ENCODE measurements at regions not wholly inside any gene's neighbourhood (a gene's known extent, or its start where the extent isn't known, plus 50 kb on each side); places are given as distances from the start of the nearest gene placed in this dataset.

DNA sequence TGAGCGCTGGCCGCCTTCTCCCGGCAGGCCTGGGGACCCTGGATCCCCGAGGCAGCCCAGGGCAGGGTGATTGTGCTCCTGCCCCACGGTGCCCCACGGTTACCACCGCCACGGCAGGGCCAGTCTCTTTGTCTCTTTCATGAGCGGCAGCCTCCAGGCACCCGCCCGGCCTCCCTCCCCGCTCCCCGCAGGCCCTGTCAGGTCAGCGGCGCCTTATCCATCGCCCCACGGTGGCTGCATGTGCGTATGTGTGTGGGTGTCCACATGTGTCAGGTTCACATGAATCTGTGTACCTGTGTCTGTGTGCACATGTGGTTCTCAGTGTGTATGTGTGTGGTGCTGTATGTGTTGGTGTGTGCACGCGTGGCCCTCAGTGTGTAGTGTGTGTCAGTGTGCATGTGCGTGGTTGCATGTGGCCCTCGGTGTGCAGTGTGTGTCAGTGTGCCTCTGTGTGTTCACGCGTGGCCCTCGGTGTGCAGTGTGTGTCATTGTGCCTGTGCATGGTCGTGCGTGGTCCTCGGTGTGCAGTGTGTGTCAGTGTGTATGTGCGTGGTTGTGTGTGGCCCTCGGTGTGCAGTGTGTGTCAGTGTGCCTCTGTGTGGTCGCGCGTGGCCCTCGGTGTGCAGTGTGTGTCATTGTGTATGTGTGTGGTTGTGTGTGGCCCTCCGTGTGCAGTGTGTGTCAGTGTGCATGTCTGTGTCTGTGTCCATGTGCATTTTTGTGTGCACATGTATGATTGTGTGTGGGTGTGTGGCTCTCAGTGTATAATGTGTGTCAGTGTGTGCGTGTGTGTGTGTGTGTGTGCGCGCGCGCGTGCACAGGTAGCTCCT, 239.2 kb upstream of the GSE1 start:
- H3K4me2 ChIP-seq = no peak overlapping the region
- H3K79me2 ChIP-seq (ENCODE audit: insufficient read depth) = peaks cover 12% of the 10 kb centered on the region; the same call in 1 of the 2 replicates
- TF ChIP-seq MEF2A (IDR thresholded peaks at IDR 0.05; ENCODE audit: borderline replicate concordance, low read depth) (no peak), RXRA (IDR thresholded peaks at IDR 0.05; ENCODE audit: borderline replicate concordance, low read depth) (no peak), TEAD4 (IDR thresholded peaks at IDR 0.05; ENCODE audit: borderline replicate concordance, insufficient read depth) (no peak), RCOR1 (IDR thresholded peaks at IDR 0.05; ENCODE audit: low read length) (no peak), FOXJ3 (CRISPR knock-in tag; IDR thresholded peaks at IDR 0.05) (0 out of 2 replicates have a peak, but pooled peaks have one; percentile 46)
- TF ChIP-seq, protein P1, sequence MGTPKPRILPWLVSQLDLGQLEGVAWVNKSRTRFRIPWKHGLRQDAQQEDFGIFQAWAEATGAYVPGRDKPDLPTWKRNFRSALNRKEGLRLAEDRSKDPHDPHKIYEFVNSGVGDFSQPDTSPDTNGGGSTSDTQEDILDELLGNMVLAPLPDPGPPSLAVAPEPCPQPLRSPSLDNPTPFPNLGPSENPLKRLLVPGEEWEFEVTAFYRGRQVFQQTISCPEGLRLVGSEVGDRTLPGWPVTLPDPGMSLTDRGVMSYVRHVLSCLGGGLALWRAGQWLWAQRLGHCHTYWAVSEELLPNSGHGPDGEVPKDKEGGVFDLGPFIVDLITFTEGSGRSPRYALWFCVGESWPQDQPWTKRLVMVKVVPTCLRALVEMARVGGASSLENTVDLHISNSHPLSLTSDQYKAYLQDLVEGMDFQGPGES (IDR thresholded peaks at IDR 0.05; ENCODE audit: low read depth, low read length) = no peak
- peaks cover 6% of the 10 kb centered on the region for H3F3A ChIP-seq (replicated peaks; ENCODE audit: insufficient read depth)
- whole genome bisulfite sequencing (ENCODE audit: low lambda C conversion rate) = 88% methylated on average over 40 of the region's 41 CpGs
- no peaks in the 10 kb centered on the region for H3K27me3 ChIP-seq (ENCODE audit: insufficient read depth)
- no peak overlapping the region for H2AFZ ChIP-seq (ENCODE audit: low read depth)
- ChIA-PET CTCF (interaction anchor here (1.4 to 15.0 kb wide), 3 partner anchors 20 to 77 kb away, joined by 4 to 144 read pairs (median 37); no protein-coding TSS in a partner anchor), POLR2A (interaction anchor here (1.8 kb wide), 1 partner anchor 8 kb away, joined by 5 read pairs; no protein-coding TSS in a partner anchor)
- H3K27ac ChIP-seq (ENCODE audit: low read depth in 2 of 2, low read length in 1 of 2) = peak overlapping the region in 1 of 2 experiments; percentile 70; a peak in 1 of 4 replicates
- H3K4me3 ChIP-seq (ENCODE audit: low read depth in 2 of 2, low read length in 1 of 2) = no peak overlapping the region
- peaks cover 2% of the 10 kb centered on the region; the same call in 1 of the 2 replicates for H4K20me1 ChIP-seq (ENCODE audit: insufficient read depth)
- H3K9me2 ChIP-seq = no peaks in the 10 kb centered on the region
- no peaks in the 10 kb centered on the region for H3K36me3 ChIP-seq (replicated peaks in 1 of 2; ENCODE audit: control insufficient read depth in 1 of 2, insufficient read depth in 2 of 2, low read length in 1 of 2)
- H3K9ac ChIP-seq = no peak overlapping the region
- DNase-seq = no peak
- H3K4me1 ChIP-seq (ENCODE audit: control insufficient read depth in 1 of 2, insufficient read depth in 2 of 2, low read depth in 1 of 2, low read length in 1 of 2) = peaks cover 25 to 95% of the 10 kb centered on the region in 2 experiments
- no peaks in the 10 kb centered on the region for H3K9me3 ChIP-seq

GRCh38 chr16:85374571-85374872, 238.6 kb upstream of the GSE1 start:
- H3K9me3 ChIP-seq = no peaks in the 10 kb centered on the region
- ChIA-PET POLR2A (interaction anchor here (1.8 kb wide), 1 partner anchor 8 kb away, joined by 5 read pairs; no protein-coding TSS in a partner anchor), CTCF (interaction anchor here (0.6 to 1.4 kb wide), 2 partner anchors 8 to 19 kb away, joined by 3 to 4 read pairs; no protein-coding TSS in a partner anchor)
- H3F3A ChIP-seq (replicated peaks; ENCODE audit: insufficient read depth) = peaks cover 6% of the 10 kb centered on the region
- H3K27ac ChIP-seq (ENCODE audit: low read depth in 2 of 2, low read length in 1 of 2) = peak overlapping the region in 1 of 2 experiments; percentile 99; a peak in 2 of 4 replicates
- H3K79me2 ChIP-seq (ENCODE audit: insufficient read depth) = peaks cover 12% of the 10 kb centered on the region; the same call in 1 of the 2 replicates
- no peaks in the 10 kb centered on the region for H3K36me3 ChIP-seq (replicated peaks in 1 of 2; ENCODE audit: control insufficient read depth in 1 of 2, insufficient read depth in 2 of 2, low read length in 1 of 2)
- H3K9ac ChIP-seq = no peak overlapping the region
- no peak overlapping the region for H3K4me3 ChIP-seq (ENCODE audit: low read depth in 2 of 2, low read length in 1 of 2)
- peak; percentile 79 for DNase-seq
- WGBS (ENCODE audit: low lambda C conversion rate) = 69% methylated on average over 8 of the region's 10 CpGs
- H4K20me1 ChIP-seq (ENCODE audit: insufficient read depth) = peaks cover 2% of the 10 kb centered on the region; the same call in 1 of the 2 replicates
- no peaks in the 10 kb centered on the region for H3K9me2 ChIP-seq
- H3K4me2 ChIP-seq = no peak overlapping the region
- H3K4me1 ChIP-seq (ENCODE audit: control insufficient read depth in 1 of 2, insufficient read depth in 2 of 2, low read depth in 1 of 2, low read length in 1 of 2) = peaks cover 25 to 99% of the 10 kb centered on the region in 2 experiments
- TF ChIP-seq MXI1 (IDR thresholded peaks at IDR 0.05; ENCODE audit: low read depth, low read length) (peak; percentile 22; the same call in 1 of the 2 replicates), GABPA (IDR thresholded peaks at IDR 0.05; ENCODE audit: low read depth) (no peak)
- H3K27me3 ChIP-seq (ENCODE audit: insufficient read depth) = no peaks in the 10 kb centered on the region
- H2AFZ ChIP-seq (ENCODE audit: low read depth) = no peak overlapping the region
